Activated CD8-positive, alpha-beta memory T cell treated with anti-CD3 and anti-CD28 coated beads, Interleukin-2, amount 50 U/mL, for 4 hours (primary cell): ENCODE measurements at regions not wholly inside any gene's neighbourhood (a gene's known extent, or its start where the extent isn't known, plus 50 kb on each side); places are given as distances from the start of the nearest gene placed in this dataset.
"Not testable (repeated sequence)": the region's sequence is repeated elsewhere in the genome, so short reads cannot be mapped to it uniquely, and the experiment has no call there.

Experiments used
- DNase-seq: peaks from one replicate; pipeline ENCODE4 v3.0.0-alpha.2; 2020

DNA sequence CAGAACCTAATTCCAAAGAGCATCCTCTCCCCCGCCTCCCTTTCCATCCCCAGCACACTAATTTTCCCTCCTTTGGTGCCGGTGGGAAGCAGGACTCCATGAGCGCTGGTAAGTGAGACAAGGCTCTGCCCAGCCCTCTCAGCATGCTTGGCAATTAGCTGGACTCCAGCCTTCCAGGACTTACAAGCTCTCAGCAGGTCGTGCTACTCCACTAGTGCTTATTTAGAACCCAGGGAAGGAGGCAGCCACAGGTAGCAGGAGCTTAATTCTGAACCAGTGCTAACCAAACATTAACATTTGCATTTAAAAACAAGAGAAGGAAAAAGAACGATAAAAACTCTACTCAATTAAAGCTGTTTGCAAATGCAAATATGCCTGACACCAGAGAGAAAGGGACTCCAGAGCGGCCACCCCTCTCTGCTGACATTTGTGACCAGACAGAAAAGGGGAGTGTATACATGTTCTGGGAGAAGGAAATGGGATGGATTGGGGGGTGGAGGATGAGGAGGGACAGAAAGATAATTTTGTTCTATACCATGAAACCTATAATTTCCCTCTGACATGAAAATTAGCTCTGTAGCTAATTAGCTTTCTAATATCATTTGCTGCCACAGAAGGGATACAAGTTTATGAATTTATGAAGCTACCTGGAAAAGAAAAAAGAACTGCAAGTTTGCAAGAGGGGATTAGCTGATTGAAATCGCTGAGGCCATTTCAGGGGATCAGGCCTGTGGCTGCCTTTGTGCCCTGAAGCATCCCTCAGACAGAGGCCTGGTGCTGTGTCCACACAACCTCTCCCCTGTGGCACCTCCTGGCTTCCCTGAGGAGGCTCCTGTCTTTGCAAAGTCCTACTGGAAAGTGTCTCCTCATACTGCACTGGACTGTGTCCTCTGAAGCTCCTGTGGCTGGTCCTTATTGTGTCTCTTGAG is 266.3 kb downstream of the SEC61B start:
- no peak for DNase-seq

DNA sequence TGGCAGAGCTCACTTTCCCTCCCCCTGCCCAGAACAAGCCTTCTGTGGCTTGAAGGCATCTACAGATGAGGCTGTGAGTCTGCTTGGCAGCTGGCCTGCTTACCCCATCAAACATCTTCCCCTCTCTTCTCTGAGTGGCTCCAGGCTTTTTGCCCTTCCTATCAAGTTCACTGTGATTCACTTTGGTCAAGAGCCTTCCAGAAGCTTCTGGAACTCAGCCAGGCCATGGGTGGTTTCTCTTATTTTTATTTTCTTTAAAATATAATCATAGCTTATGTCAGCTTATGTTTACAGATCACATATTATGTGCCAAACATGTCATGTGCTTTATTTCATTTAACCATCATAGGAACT is 267.0 kb downstream of the SEC61B start:
- DNase-seq: no peak

DNA sequence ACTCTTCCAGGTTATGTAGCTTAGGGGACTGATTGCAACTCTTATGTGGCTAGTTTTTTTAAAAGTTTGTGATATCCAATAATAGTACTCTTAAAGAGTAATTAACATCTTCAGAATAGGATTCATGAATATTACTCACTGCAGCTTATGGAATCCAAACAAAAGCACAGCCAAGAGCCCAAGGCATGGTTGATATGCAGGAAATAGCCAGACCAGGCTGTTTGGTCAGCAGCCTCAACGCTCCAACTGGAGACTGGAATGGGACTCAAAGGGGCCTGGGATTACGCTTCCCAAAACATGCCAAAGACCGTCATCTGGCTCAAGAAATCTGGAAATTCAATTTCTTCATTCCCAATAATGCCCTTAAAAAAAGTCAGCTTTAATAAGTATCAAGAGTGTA is 268.6 kb downstream of the SEC61B start:
- DNase-seq: no peak

DNA sequence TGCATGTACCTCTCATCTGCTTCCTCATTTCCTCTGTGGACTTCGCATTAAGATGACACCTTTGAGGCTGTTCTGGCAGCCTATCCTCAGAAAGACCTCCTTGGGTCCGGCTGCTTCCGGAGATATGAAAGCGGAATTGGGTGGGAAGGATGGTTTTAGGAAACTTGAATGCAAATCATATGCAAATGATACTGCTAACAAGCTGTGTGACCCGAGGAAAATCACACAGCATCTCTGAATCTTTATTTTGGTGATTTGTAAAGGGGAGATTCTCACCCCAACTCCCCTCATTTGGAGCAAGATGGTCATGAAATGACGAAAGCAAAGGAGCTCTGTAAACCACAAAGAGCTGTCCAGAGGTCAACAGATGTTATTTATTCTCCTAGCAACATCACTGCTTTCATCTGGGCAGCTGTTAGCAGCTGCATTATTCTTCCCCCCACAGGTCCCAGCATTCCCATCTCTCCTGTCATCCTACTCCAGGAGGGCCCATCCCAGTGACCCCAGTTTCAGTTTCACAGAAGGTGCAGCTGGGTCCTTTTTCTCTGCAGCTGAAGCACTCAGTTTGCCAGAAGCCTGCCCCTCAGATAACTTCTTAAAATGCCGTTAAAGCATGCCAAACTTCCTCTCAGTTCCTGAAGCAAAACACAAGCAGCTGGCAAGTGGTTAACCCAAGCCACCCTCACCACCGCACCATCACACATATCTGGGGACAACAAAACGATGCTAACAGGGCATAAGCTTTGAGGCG is 269.5 kb downstream of the SEC61B start:
- DNase-seq: no peak

DNA sequence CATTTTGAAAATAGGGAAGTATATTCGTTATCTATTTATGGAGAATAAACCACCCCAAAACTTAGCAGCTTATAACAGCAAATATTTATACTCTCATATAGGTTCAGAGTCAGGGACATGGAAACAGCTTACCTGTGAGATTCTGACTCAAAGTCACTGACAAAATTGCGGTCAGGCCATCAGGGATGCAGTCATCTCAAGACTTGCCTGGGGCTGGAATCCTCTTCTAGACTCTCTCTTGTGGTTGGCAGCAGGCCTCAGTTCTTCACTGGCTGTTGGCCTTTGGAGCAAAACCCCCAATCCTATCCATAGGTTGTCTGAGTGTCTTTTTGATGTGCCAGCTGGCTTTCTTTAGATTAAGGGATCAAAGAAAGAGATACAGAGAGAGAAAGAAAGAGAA is 275.6 kb downstream of the SEC61B start:
- DNase-seq: no peak

DNA sequence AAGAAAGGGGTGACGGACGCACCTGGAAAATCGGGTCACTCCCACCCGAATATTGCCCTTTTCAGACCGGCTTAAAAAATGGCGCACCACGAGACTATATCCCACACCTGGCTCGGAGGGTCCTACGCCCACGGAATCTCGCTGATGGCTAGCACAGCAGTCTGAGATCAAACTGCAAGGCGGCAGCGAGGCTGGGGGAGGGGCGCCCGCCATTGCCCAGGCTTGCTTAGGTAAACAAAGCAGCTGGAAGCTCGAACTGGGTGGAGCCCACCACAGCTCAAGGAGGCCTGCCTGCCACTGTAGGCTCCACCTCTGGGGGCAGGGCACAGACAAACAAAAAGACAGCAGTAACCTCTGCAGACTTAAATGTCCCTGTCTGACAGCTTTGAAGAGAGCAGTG is 276.9 kb downstream of the SEC61B start:
- not testable (repeated sequence) for DNase-seq

DNA sequence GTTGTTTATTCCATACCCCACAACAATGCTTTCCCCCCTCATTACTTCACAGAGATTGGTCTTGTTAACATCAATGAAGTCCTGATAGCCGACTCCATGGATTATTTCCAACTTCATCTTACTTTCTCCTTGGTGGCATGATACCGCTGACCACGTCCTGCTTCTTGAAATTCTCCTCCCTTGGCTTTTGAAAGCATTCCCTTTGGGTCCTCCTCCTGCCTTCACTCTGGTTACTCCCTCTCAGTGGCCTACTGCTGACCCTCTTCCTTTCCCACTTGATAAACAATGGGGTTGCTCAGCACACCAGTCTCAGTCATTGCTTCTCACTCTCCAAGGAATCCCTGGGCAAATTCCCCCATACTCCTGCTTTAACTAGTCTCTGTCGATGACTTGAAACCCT is 283.9 kb downstream of the SEC61B start:
- no peak for DNase-seq

DNA sequence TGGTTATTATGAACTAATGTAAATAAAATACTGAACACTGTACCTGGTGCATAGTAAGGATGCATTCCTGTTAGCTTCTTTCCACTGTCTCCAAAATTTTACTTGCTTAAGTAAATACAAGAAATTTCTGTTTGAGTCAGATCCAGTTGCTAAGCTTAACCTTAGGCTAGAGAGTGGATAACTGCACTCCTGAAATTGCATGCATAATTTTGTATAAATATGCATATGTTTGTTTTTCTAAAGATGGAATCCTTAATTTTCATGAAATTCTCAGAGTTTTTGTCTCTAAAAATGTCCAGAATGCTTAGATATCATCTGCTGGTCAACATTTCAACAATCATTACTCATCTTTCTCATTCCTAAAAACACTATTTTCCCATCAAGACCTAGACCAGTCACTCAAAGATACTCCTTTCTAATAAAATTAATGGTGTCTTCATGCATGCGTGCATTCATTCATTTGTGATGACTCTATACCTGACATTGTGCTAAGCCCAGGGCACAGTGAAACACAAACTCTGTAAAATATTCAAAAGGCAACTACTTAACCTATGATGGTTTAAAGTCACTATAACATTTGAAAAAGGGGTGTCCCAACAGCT is 284.8 kb downstream of the SEC61B start:
- no peak for DNase-seq

DNA sequence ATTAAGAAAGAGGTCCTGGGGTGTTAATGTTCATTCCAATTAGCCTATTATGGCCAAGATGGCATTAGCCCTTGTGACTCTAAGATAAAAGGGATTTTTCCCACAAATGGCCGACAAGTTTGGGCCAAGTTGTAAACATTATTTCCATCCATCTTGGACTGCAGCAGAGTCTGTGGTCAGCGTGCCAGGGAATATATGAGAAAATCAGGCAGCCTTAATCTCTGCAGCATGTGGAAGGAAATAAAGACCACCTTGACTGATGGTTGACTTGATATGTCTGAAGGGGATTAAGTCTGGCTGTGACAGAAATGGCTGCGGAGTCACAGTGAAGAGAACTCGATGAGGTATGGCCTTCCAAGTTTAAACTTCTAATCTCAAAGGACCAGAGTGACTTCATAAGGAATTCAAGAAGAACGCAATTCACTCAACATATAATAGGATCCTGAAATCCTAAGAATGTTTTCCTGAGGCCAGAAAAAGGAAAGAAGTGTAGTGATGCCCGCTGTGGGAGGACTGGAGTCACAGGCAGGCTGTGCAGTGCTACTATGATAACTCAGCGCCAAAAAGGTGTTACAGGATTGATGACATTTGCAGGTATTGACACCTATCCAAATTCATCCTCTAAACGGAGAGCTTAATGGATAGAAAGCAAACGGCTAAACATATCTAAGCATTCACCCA is 287.1 kb downstream of the SEC61B start:
- no peak for DNase-seq

DNA sequence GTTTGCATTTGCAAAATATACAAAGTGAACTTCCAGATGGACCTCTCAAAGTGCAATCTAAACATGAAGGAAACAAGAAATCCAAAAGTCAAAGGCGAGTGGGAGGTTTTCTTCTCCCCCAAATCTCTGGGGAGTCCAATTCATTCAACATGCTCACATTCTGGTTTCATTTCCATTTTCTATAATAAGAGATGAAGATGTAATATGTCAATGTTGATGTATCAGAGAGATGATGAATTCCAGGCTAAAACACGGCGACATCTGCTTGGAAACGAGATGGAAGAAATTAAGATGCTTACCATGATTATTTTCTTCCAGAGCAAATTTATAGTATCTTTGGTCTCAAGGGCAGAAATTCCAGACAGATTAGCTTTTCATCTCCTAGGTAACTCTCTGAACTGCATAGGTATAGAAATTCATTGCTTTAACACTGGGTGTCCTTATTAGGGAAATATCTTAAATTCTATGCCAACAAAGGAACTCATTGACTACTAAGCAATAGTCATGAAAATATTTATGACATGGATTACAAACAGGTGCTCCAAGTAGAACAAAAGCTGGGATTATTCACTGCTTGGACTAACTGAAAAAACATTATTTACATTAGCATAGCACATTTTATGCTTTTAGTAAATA is 287.9 kb downstream of the SEC61B start:
- DNase-seq: no peak

DNA sequence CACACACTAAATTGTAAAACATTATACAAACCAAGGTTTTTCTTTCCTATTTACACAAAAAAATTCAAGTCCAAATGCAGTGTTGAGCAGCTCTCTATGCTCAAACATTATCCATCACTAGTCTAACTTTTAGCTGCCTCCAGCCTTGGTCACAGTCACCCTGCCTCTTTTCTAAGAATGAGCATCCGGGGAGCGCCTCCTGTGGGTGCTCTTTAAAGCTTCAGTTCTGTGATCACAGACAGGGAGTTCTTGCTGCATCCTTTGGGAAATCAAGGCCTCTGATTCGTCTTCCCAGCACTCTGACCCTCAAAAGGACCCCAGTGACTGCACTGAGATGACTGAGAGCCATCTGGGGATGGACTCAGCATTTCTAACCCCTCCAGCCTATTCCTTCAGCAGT is 289.6 kb downstream of the SEC61B start:
- no peak for DNase-seq

DNA sequence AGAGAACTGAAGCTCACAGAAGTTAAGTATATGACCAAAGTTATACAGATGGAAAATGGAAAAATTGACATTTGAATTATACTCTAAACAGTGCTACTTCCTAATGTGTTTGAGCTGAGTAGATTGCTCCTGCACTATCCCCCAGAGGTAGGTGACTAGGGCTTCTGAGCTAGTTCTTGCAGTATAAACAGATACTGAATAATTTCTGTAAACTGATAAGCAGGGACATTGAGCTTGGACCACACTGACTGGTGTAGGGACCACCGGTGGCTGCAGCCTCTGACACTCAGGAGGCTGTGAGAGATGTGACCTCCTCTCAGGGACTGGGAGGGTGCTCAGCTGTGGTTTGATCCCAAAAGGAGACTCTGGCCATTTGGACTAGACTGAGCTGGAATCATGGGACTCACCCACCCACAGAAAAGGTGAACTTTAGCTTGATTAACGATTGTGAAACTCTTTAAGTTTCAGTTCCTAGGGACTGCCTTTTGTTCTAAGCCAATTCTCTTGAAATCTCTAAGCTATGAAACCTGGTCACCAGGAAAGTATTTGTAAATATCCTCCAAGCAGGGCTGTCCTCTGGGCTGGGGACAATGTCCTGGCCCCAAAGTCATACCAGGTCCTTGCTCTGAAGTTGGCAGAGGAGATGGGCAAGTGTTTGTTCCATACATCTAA is 291.5 kb downstream of the SEC61B start:
- DNase-seq: no peak

DNA sequence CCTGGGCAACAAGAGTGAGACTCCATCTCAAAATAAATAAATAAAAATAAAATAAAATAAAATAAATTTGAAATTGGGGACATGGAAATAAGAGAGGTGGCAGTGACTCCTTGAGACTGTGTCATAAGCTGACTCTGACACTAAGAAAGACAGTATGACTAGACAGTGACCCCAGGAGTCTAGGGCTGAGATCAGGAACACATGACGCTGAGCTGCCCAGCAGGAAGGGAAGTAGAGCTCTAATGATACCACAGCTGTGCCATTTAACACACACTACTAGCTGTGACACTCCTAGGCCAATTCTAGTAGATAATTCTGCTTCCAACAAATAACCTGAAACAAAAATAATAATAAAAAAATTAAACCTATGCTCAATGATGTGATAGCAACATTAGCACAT is 293.0 kb downstream of the SEC61B start:
- DNase-seq: no peak

DNA sequence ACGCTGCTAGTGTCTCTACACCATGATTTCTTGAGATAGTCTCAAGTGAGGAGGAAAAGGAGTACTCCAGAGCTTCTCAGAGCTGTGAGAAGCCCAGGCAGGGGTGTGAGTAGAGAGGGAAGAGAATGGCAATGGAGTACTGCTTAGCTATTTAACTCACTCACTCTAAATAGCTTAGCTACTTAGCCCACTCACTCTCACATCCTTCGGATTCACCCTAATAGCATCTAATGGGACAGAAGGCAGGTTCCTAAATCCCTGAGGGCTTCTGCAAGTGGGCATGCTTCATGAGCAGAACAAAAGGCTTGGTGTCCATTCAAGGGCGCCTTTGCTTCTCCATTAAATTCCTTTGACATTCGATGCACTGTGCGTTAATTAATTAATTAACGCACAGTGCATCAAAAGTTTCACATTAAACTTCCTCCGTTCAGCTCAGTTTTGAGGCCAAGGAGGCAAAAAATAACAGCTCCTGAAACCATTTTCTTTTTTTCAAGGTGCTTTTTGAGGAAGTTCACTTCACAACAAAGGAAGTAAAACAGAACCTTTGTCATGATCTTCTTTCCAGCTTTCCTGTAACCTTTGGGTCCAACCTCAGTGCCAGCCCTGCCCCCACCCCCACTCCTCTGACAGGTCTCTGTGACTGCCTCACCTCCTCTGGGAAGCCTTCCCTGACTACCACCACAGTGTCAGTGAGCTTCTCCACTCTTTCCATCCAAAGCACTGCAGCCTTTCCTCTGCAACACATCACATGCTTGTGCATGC is 294.0 kb downstream of the SEC61B start:
- DNase-seq: no peak

DNA sequence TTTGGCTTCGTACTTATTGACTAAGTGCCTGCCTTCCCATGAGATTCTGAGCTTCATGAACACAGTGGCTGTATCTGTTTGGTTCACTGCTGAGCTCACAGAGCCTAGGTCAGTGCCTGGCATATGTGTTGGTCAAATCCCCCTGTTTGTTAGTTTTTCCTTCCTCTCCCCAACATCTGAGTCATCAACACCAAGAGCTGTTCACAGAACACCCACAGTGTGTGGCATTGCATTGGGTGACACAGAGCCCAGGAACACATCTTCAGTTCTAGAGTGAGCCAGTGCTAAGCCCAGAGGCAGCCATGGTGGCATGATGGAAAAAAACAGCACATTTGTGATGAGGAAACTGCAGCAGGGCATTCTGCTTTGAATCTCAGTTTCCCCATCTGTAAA is 294.6 kb downstream of the SEC61B start:
- DNase-seq: no peak

DNA sequence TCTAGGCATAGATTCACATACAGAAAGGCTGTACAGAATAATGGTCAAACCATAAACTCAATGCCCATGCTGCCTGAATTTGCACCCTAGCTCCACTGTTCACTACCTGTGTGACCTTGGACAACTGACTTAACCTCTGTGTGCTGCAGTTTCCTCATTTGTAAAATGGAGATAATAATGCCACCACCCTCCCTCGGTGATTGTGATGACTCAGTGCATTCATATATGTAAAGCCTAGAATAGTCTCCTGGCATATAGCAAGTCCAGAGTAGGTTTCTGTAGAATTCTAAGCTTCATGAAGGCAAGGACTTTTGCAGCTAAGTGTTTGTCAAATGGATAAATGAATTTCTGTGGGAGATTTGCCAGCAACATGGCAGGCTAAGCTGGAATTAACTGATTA is 297.8 kb upstream of the NR4A3 start:
- DNase-seq: no peak

DNA sequence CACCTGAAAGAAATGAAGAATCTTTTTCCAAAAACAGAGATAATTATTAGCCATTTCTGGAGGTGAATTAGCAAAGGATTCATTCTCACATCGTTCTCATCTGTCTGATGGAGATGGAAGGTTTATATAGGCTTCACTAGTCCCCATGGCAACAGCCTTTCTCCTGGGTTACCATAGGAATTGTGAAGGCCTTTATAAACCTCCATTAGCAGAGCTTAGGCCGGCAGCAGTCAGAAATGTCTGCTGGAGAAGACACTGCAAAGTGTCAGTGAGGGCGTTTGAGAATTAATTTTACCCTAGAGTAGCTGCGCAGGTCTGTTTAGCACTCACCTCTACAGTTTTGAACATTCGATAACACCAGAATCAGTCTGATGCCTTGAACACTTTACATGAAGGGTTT is 290.4 kb upstream of the NR4A3 start:
- no peak for DNase-seq

DNA sequence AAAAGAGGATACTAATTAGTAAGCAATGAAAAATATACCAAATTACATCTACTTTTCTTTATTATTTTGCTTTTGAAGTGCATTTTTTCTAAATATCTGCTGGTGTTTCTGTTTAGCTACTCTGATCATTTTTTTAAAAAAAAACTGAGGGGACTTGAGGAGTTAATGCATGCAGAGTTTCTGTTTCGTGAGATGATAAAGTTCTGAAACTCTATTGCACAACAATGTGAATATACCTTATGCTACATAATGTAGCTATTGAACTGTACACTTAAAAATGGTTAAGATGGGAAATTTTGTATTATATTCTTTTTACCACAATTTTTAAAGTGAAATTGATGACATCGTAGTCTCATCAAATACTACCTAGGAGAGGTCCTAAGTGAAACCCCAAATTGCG is 288.3 kb upstream of the NR4A3 start:
- DNase-seq: no peak

DNA sequence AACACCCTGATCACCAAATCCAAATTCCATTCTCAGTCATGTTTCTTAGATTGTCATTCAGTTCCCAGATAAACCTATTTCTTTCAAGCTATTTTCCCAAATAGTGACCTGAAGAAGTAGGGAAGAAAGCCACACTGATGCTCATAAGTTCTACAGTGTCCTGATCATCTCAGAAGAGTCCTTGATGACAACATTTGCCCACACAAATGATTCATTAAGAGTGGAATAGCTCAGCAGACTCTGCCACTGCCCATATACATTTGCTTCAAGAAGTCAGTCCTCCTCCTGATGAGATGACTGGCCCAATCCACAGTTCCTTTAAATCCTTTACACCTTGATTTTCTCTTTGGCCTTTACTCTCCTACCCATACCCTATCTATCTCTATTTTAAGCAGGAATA is 283.7 kb upstream of the NR4A3 start:
- no peak for DNase-seq

DNA sequence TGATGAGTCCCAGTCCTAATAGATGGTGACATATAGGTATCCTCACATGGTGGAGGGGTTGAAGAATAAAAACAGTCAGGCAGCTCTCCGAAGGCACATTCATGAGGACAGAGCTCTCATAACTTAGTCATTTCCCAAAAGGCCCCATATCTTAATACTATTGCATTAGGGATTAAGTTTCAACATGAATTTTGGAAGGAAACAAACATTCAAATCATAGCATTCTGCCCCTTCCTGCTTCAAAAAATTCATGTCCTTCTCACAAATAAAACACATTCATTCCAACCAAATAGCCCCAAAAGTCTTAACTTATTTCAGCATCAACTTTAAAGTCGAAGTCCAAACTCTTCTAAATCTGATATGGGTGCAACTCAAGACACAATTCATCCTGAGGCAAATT is 277.2 kb upstream of the NR4A3 start:
- DNase-seq: no peak

DNA sequence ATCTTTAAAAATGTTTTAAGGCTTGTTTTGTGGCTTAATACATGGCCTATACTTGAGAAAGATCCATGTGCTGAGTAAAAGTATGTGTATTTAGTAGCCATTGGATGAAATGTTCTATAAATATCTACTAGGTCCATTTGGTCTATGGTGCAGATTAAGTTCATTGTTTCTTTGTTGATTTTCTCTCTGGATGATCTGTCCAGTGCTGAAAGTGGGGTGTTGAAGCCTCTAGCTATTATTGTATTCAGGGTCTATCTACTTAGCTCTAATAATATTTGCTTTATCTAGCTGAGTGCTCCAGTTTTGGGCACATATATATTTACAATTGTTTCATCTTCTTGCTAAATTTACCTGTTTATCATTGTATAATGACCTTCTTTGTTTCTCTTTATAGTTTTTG is 272.2 kb upstream of the NR4A3 start:
- DNase-seq: no peak

DNA sequence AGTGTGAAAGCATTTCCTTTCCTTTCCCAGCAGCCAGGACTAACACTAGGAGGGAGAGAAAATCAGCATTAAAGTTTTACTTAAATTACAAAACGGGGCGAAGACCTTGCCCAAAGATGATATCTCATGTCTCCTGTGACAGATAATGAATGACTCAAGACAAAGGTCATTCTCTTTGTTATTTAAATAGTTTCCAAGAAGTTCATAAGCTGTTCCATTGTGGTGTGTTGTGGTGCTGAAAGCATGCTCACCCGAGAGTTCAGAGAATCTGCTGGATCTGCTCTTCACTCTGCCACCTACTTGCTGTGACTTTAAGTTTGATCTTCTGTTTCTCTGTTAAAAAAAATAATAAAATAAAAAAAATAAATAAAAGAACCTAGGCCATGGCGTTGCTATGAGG is 265.9 kb upstream of the NR4A3 start:
- no peak for DNase-seq
